ENCODE measurements at regions not wholly inside any gene's neighbourhood (a gene's known extent, or its start where the extent isn't known, plus 50 kb on each side); places are given as distances from the start of the nearest gene placed in this dataset.

- H3K27ac ChIP-seq = no peak overlapping the region
- H3K9me3 ChIP-seq (ENCODE audit: control insufficient read depth, low read length) = no peaks in the 10 kb centered on the region
- no peaks in the 10 kb centered on the region for H3K79me2 ChIP-seq
- no peaks in the 10 kb centered on the region for H3K27me3 ChIP-seq (ENCODE audit: control insufficient read depth, insufficient read depth, low read length)
- no peaks in the 10 kb centered on the region for H3K36me3 ChIP-seq (ENCODE audit: control insufficient read depth, insufficient read depth, low read length)
- H2AFZ ChIP-seq = no peak overlapping the region
- H3K4me3 ChIP-seq (ENCODE audit: low read depth, low read length) = no peak overlapping the region
- no peak overlapping the region for H3K4me2 ChIP-seq (ENCODE audit: low read length)
- no peak for TF ChIP-seq CTCF (IDR thresholded peaks at IDR 0.05)
- H3K4me1 ChIP-seq = no peaks in the 10 kb centered on the region
- H3K9ac ChIP-seq = no peak overlapping the region
These were observed 367.2 kb downstream of the MLLT3 start for GRCh38 chr9:20255052-20255451.

- Histone ChIP-seq H3K9me3 (ENCODE audit: control insufficient read depth, low read length) (no peaks in the 10 kb centered on the region), H3K79me2 (no peaks in the 10 kb centered on the region), H3K4me2 (ENCODE audit: low read length) (no peak overlapping the region), H3K4me3 (ENCODE audit: low read depth, low read length) (no peak overlapping the region), H2AFZ (no peak overlapping the region), H3K4me1 (no peaks in the 10 kb centered on the region), H3K27ac (no peak overlapping the region), H3K9ac (no peak overlapping the region), H3K36me3 (ENCODE audit: control insufficient read depth, insufficient read depth, low read length) (no peaks in the 10 kb centered on the region), H3K27me3 (ENCODE audit: control insufficient read depth, insufficient read depth, low read length) (no peaks in the 10 kb centered on the region)
- TF ChIP-seq CTCF (IDR thresholded peaks at IDR 0.05) = no peak
These were observed 368.7 kb downstream of the MLLT3 start for GRCh38 chr9:20253635-20254034.

GRCh38 chr9:20252778-20253177, 369.5 kb downstream of the MLLT3 start:
- Histone ChIP-seq H3K79me2 (no peaks in the 10 kb centered on the region), H3K36me3 (ENCODE audit: control insufficient read depth, insufficient read depth, low read length) (no peaks in the 10 kb centered on the region), H3K27ac (no peak overlapping the region), H3K4me2 (ENCODE audit: low read length) (no peak overlapping the region), H3K9ac (no peak overlapping the region), H2AFZ (no peak overlapping the region), H3K27me3 (ENCODE audit: control insufficient read depth, insufficient read depth, low read length) (no peaks in the 10 kb centered on the region), H3K4me3 (ENCODE audit: low read depth, low read length) (no peak overlapping the region), H3K9me3 (ENCODE audit: control insufficient read depth, low read length) (no peaks in the 10 kb centered on the region), H3K4me1 (no peaks in the 10 kb centered on the region)
- TF ChIP-seq CTCF (IDR thresholded peaks at IDR 0.05) = no peak

- H3K27me3 ChIP-seq (ENCODE audit: control insufficient read depth, insufficient read depth, low read length) = no peaks in the 10 kb centered on the region
- TF ChIP-seq CTCF (IDR thresholded peaks at IDR 0.05) = no peak
- H3K4me1 ChIP-seq = no peaks in the 10 kb centered on the region
- no peak overlapping the region for H3K27ac ChIP-seq
- no peak overlapping the region for H3K4me2 ChIP-seq (ENCODE audit: low read length)
- H2AFZ ChIP-seq = no peak overlapping the region
- no peak overlapping the region for H3K9ac ChIP-seq
- H3K4me3 ChIP-seq (ENCODE audit: low read depth, low read length) = no peak overlapping the region
- H3K9me3 ChIP-seq (ENCODE audit: control insufficient read depth, low read length) = no peaks in the 10 kb centered on the region
- no peaks in the 10 kb centered on the region for H3K36me3 ChIP-seq (ENCODE audit: control insufficient read depth, insufficient read depth, low read length)
- no peaks in the 10 kb centered on the region for H3K79me2 ChIP-seq
These were observed 371.5 kb downstream of the MLLT3 start for GRCh38 chr9:20250791-20251190.

- Histone ChIP-seq H3K27me3 (ENCODE audit: control insufficient read depth, insufficient read depth, low read length) (no peaks in the 10 kb centered on the region), H3K27ac (no peak overlapping the region), H3K9ac (no peak overlapping the region), H3K9me3 (ENCODE audit: control insufficient read depth, low read length) (no peaks in the 10 kb centered on the region), H3K4me2 (ENCODE audit: low read length) (no peak overlapping the region), H3K36me3 (ENCODE audit: control insufficient read depth, insufficient read depth, low read length) (no peaks in the 10 kb centered on the region), H2AFZ (no peak overlapping the region), H3K79me2 (no peaks in the 10 kb centered on the region), H3K4me3 (ENCODE audit: low read depth, low read length) (no peak overlapping the region), H3K4me1 (no peaks in the 10 kb centered on the region)
- TF ChIP-seq CTCF (IDR thresholded peaks at IDR 0.05) = no peak
These were observed 378.0 kb downstream of the MLLT3 start for GRCh38 chr9:20244271-20244670.
